ENCODE measurements at regions not wholly inside any gene's neighbourhood (a gene's known extent, or its start where the extent isn't known, plus 50 kb on each side); places are given as distances from the start of the nearest gene placed in this dataset.

- H3K27ac Mint-ChIP-seq, result no peak overlapping the region
- H3K36me3 Mint-ChIP-seq, result no peaks in the 10 kb centered on the region
- H3K4me3 Mint-ChIP-seq, result no peak overlapping the region
- H3K9me3 Mint-ChIP-seq, result no peaks in the 10 kb centered on the region
- no peak for ATAC-seq
- no peaks in the 10 kb centered on the region for H3K4me1 Mint-ChIP-seq
- DNase-seq (ENCODE audit: low spot score in 2 of 2), result no peak
Observed at GRCh38 chr4:114271031-114271430, 291.6 kb upstream of the ARSJ start.

GRCh38 chr4:114272226-114272625 is 292.8 kb upstream of the ARSJ start:
- no peak for DNase-seq (ENCODE audit: low spot score in 2 of 2)
- no peaks in the 10 kb centered on the region for H3K36me3 Mint-ChIP-seq
- H3K4me1 Mint-ChIP-seq, result no peaks in the 10 kb centered on the region
- H3K4me3 Mint-ChIP-seq, result no peak overlapping the region
- ATAC-seq, result peak; percentile 65
- H3K9me3 Mint-ChIP-seq, result no peaks in the 10 kb centered on the region
- H3K27ac Mint-ChIP-seq, result no peak overlapping the region

- Mint-ChIP-seq H3K36me3 (no peaks in the 10 kb centered on the region), H3K4me1 (no peaks in the 10 kb centered on the region), H3K4me3 (no peak overlapping the region), H3K27ac (no peak overlapping the region), H3K9me3 (no peaks in the 10 kb centered on the region)
- ATAC-seq (no peak), DNase-seq (ENCODE audit: low spot score in 2 of 2) (no peak)
Observed at GRCh38 chr4:114273238-114273637, 293.8 kb upstream of the ARSJ start.

GRCh38 chr4:114277690-114278089 is 298.2 kb upstream of the ARSJ start:
- H3K27ac Mint-ChIP-seq, result no peak overlapping the region
- DNase-seq (ENCODE audit: low spot score in 2 of 2), result no peak

GRCh38 chr4:114279066-114279465 is 299.6 kb upstream of the ARSJ start:
- H3K36me3 Mint-ChIP-seq, result no peaks in the 10 kb centered on the region
- no peak for DNase-seq (ENCODE audit: low spot score in 2 of 2)
- no peak overlapping the region for H3K4me3 Mint-ChIP-seq
- H3K27ac Mint-ChIP-seq, result no peak overlapping the region
- H3K9me3 Mint-ChIP-seq, result no peaks in the 10 kb centered on the region
- no peak for ATAC-seq
- no peaks in the 10 kb centered on the region for H3K4me1 Mint-ChIP-seq

More at GRCh38 chr4:114277690-114278089, 298.2 kb upstream of the ARSJ start:
- H3K9me3 Mint-ChIP-seq, result no peaks in the 10 kb centered on the region
- H3K4me1 Mint-ChIP-seq, result no peaks in the 10 kb centered on the region
- no peak for ATAC-seq
- no peak overlapping the region for H3K4me3 Mint-ChIP-seq
- H3K36me3 Mint-ChIP-seq, result no peaks in the 10 kb centered on the region

- Mint-ChIP-seq H3K9me3 (no peaks in the 10 kb centered on the region), H3K36me3 (no peaks in the 10 kb centered on the region), H3K27ac (no peak overlapping the region), H3K4me1 (no peaks in the 10 kb centered on the region), H3K4me3 (no peak overlapping the region)
- DNase-seq (ENCODE audit: low spot score in 2 of 2) (no peak), ATAC-seq (no peak)
Observed at GRCh38 chr4:114279711-114280110, 300.3 kb upstream of the ARSJ start.

- H3K4me3 Mint-ChIP-seq, result no peak overlapping the region
- H3K9me3 Mint-ChIP-seq, result no peaks in the 10 kb centered on the region
- H3K27ac Mint-ChIP-seq, result no peak overlapping the region
- ATAC-seq (no peak), DNase-seq (ENCODE audit: low spot score in 2 of 2) (no peak)
- no peaks in the 10 kb centered on the region for H3K4me1 Mint-ChIP-seq
- no peaks in the 10 kb centered on the region for H3K36me3 Mint-ChIP-seq
Observed at GRCh38 chr4:114280645-114281044, 301.2 kb upstream of the ARSJ start.

GRCh38 chr4:114281164-114281960 is 301.9 kb upstream of the ARSJ start:
- no peaks in the 10 kb centered on the region for H3K9me3 Mint-ChIP-seq
- no peak for ATAC-seq
- no peak for DNase-seq (ENCODE audit: low spot score in 2 of 2)
- H3K36me3 Mint-ChIP-seq, result no peaks in the 10 kb centered on the region
- no peak overlapping the region for H3K27ac Mint-ChIP-seq
- no peaks in the 10 kb centered on the region for H3K4me1 Mint-ChIP-seq
- H3K4me3 Mint-ChIP-seq, result no peak overlapping the region

- no peak for DNase-seq (ENCODE audit: low spot score in 2 of 2)
- no peak for ATAC-seq
- H3K27ac Mint-ChIP-seq, result no peak overlapping the region
- H3K9me3 Mint-ChIP-seq, result no peaks in the 10 kb centered on the region
- no peaks in the 10 kb centered on the region for H3K4me1 Mint-ChIP-seq
- H3K36me3 Mint-ChIP-seq, result no peaks in the 10 kb centered on the region
- H3K4me3 Mint-ChIP-seq, result no peak overlapping the region
Observed at GRCh38 chr4:114282937-114283336, 303.5 kb upstream of the ARSJ start.

- H3K4me3 Mint-ChIP-seq, result no peak overlapping the region
- no peak for ATAC-seq
- no peaks in the 10 kb centered on the region for H3K36me3 Mint-ChIP-seq
Observed at GRCh38 chr4:114284629-114285028, 305.2 kb upstream of the ARSJ start.

GRCh38 chr4:114286262-114286810 is 306.9 kb upstream of the ARSJ start:
- Mint-ChIP-seq H3K9me3 (peaks cover 5% of the 10 kb centered on the region), H3K4me3 (no peak overlapping the region), H3K36me3 (no peaks in the 10 kb centered on the region), H3K4me1 (no peaks in the 10 kb centered on the region), H3K27ac (no peak overlapping the region)
- DNase-seq (ENCODE audit: low spot score in 2 of 2), result no peak
- no peak for ATAC-seq

More at GRCh38 chr4:114284629-114285028, 305.2 kb upstream of the ARSJ start:
- Mint-ChIP-seq H3K4me1 (no peaks in the 10 kb centered on the region), H3K9me3 (peaks cover 5% of the 10 kb centered on the region), H3K27ac (no peak overlapping the region)
- no peak for DNase-seq (ENCODE audit: low spot score in 2 of 2)

GRCh38 chr4:114287079-114287696 is 307.7 kb upstream of the ARSJ start:
- no peak overlapping the region for H3K27ac Mint-ChIP-seq
- H3K9me3 Mint-ChIP-seq, result peaks cover 5% of the 10 kb centered on the region
- ATAC-seq (no peak), DNase-seq (ENCODE audit: low spot score in 2 of 2) (no peak)
- H3K4me1 Mint-ChIP-seq, result no peaks in the 10 kb centered on the region
- H3K4me3 Mint-ChIP-seq, result no peak overlapping the region
- H3K36me3 Mint-ChIP-seq, result no peaks in the 10 kb centered on the region

- Mint-ChIP-seq H3K9me3 (peaks cover 5% of the 10 kb centered on the region), H3K36me3 (no peaks in the 10 kb centered on the region), H3K4me3 (no peak overlapping the region), H3K27ac (no peak overlapping the region), H3K4me1 (no peaks in the 10 kb centered on the region)
- no peak for ATAC-seq
- no peak for DNase-seq (ENCODE audit: low spot score in 2 of 2)
Observed at GRCh38 chr4:114296126-114296525, 302.5 kb upstream of the UGT8 start.

- no peak overlapping the region for H3K4me3 Mint-ChIP-seq
- H3K36me3 Mint-ChIP-seq, result no peaks in the 10 kb centered on the region
- DNase-seq (ENCODE audit: low spot score in 2 of 2), result no peak
- no peak overlapping the region for H3K27ac Mint-ChIP-seq
- H3K4me1 Mint-ChIP-seq, result no peaks in the 10 kb centered on the region
- peaks cover 6% of the 10 kb centered on the region for H3K9me3 Mint-ChIP-seq
- no peak for ATAC-seq
Observed at GRCh38 chr4:114302472-114302871, 296.1 kb upstream of the UGT8 start.

- ATAC-seq (no peak), DNase-seq (ENCODE audit: low spot score in 2 of 2) (no peak)
- Mint-ChIP-seq H3K4me1 (no peaks in the 10 kb centered on the region), H3K36me3 (no peaks in the 10 kb centered on the region), H3K9me3 (peaks cover 6% of the 10 kb centered on the region), H3K27ac (no peak overlapping the region), H3K4me3 (no peak overlapping the region)
Observed at GRCh38 chr4:114304046-114304445, 294.6 kb upstream of the UGT8 start.

- Mint-ChIP-seq H3K9me3 (peaks cover 6% of the 10 kb centered on the region), H3K4me3 (no peak overlapping the region), H3K4me1 (no peaks in the 10 kb centered on the region), H3K27ac (no peak overlapping the region), H3K36me3 (no peaks in the 10 kb centered on the region)
- ATAC-seq (no peak), DNase-seq (ENCODE audit: low spot score in 2 of 2) (no peak)
Observed at GRCh38 chr4:114304567-114304966, 294.0 kb upstream of the UGT8 start.
